Hepatic stellate cell (primary cell): ENCODE measurements at regions not wholly inside any gene's neighbourhood (a gene's known extent, or its start where the extent isn't known, plus 50 kb on each side); places are given as distances from the start of the nearest gene placed in this dataset.
"Not testable (repeated sequence)": the region's sequence is repeated elsewhere in the genome, so short reads cannot be mapped to it uniquely, and the experiment has no call there.

Experiments
- DNase-seq: peaks from one replicate; pipeline ENCODE4 v3.0.0; 2011; ENCODE audit warnings: low spot score

- no peak for DNase-seq
Measured at GRCh38 chr11:37171451-37171850, 573.4 kb upstream of the RAG2 start.

GRCh38 chr11:37170311-37170710 lies 572.3 kb upstream of the RAG2 start:
- DNase-seq, result no peak

- not testable (repeated sequence) for DNase-seq
Measured at GRCh38 chr11:37145434-37145833, 547.4 kb upstream of the RAG2 start.

- DNase-seq, result no peak
Measured at GRCh38 chr11:37142591-37142990, 544.6 kb upstream of the RAG2 start.

- no peak for DNase-seq
Measured at GRCh38 chr11:37141707-37142106, 543.7 kb upstream of the RAG2 start.

- not testable (repeated sequence) for DNase-seq
Measured at GRCh38 chr11:37135606-37136005, 537.6 kb upstream of the RAG2 start.

GRCh38 chr11:37134637-37135036 lies 536.6 kb upstream of the RAG2 start:
- DNase-seq, result no peak

GRCh38 chr11:37124384-37124783 lies 526.3 kb upstream of the RAG2 start:
- no peak for DNase-seq

GRCh38 chr11:37115963-37116362 lies 517.9 kb upstream of the RAG2 start:
- DNase-seq, result no peak

GRCh38 chr11:37110385-37110784 lies 512.3 kb upstream of the RAG2 start:
- no peak for DNase-seq

- no peak for DNase-seq
Measured at GRCh38 chr11:37109286-37109585, 511.2 kb upstream of the RAG2 start.

GRCh38 chr11:37108436-37109285 lies 510.6 kb upstream of the RAG2 start:
- no peak for DNase-seq

- no peak for DNase-seq
Measured at GRCh38 chr11:37107831-37108230, 509.8 kb upstream of the RAG2 start.

GRCh38 chr11:37107415-37107814 lies 509.4 kb upstream of the RAG2 start:
- DNase-seq, result no peak

GRCh38 chr11:37105427-37105826 lies 507.4 kb upstream of the RAG2 start:
- no peak for DNase-seq

GRCh38 chr11:37104380-37104779 lies 506.3 kb upstream of the RAG2 start:
- no peak for DNase-seq

- DNase-seq, result no peak
Measured at GRCh38 chr11:37100008-37100407, 502.0 kb upstream of the RAG2 start.

GRCh38 chr11:37092487-37092886 lies 494.5 kb upstream of the RAG2 start:
- no peak for DNase-seq

- DNase-seq, result no peak
Measured at GRCh38 chr11:37089439-37089838, 491.4 kb upstream of the RAG2 start.

GRCh38 chr11:37088573-37088910 lies 490.5 kb upstream of the RAG2 start:
- no peak for DNase-seq

GRCh38 chr11:37087650-37088572 lies 489.9 kb upstream of the RAG2 start:
- DNase-seq, result no peak

- no peak for DNase-seq
Measured at GRCh38 chr11:37078521-37078920, 480.5 kb upstream of the RAG2 start.

GRCh38 chr11:37076866-37077265 lies 478.8 kb upstream of the RAG2 start:
- no peak for DNase-seq
